Astrocyte (in vitro differentiated cells and primary cell): ENCODE measurements at regions not wholly inside any gene's neighbourhood (a gene's known extent, or its start where the extent isn't known, plus 50 kb on each side); places are given as distances from the start of the nearest gene placed in this dataset.

ENCODE experiments used
- DNase-seq: peaks from one replicate; pipeline ENCODE4 v3.0.0-alpha.2; 2010; ENCODE audit warnings: low read depth
- FAIRE-seq: peaks from 2 replicates; lab custom pipeline; 2011; peaks lifted over from hg19 to GRCh38; lab: Jason Lieb, UNC
- H2AFZ ChIP-seq: 2 replicates; pipeline ENCODE4 v1.6.0; 2012; ENCODE audit warnings: low read depth, low read length, inconsistent platforms
- H3K27ac ChIP-seq: 2 replicates; pipeline ENCODE4 v1.5.1; 2011; ENCODE audit warnings: low read depth, low read length, inconsistent platforms
- H3K27me3 ChIP-seq: 2 replicates; pipeline ENCODE4 v1.6.0; 2011; ENCODE audit warnings: low read length, inconsistent platforms; ENCODE audit not compliant: insufficient read depth
- H3K36me3 ChIP-seq: 2 replicates; pipeline ENCODE4 v1.5.1; 2011; ENCODE audit warnings: low read length, inconsistent platforms; ENCODE audit not compliant: insufficient read depth
- H3K4me1 ChIP-seq: 2 replicates; pipeline ENCODE4 v1.5.1; 2011; ENCODE audit warnings: low read length, inconsistent platforms; ENCODE audit not compliant: insufficient read depth
- H3K4me2 ChIP-seq: 2 replicates; pipeline ENCODE4 v1.6.0; 2012; ENCODE audit warnings: low read length, inconsistent platforms
- H3K4me3 ChIP-seq: 2 replicates; pipeline ENCODE4 v1.5.1; 2011; ENCODE audit warnings: low read depth, mild to moderate bottlenecking, low read length, inconsistent platforms; ENCODE audit not compliant: insufficient read depth
- H3K79me2 ChIP-seq: 2 replicates; pipeline ENCODE4 v1.6.0; 2012; ENCODE audit warnings: mild to moderate bottlenecking, low read length, inconsistent platforms; ENCODE audit not compliant: insufficient read depth
- H3K9ac ChIP-seq: 2 replicates; pipeline ENCODE4 v1.6.0; 2012; ENCODE audit warnings: mild to moderate bottlenecking, low read length, inconsistent platforms
- H3K9me3 ChIP-seq: 2 replicates; pipeline ENCODE4 v1.5.1; 2012; ENCODE audit warnings: low read depth, mild to moderate bottlenecking, low read length, inconsistent platforms; ENCODE audit not compliant: insufficient read depth
- H4K20me1 ChIP-seq: 2 replicates; pipeline ENCODE4 v1.6.0; 2012; ENCODE audit warnings: low read length, inconsistent platforms; ENCODE audit not compliant: insufficient read depth
- H3K27ac Mint-ChIP-seq: one replicate; pipeline ENCODE4 v1.8.0; 2021; ENCODE audit warnings: mild to moderate bottlenecking, mixed read lengths; ENCODE audit not compliant: unreplicated experiment
- H3K27me3 Mint-ChIP-seq: one replicate; pipeline ENCODE4 v1.8.0; 2021; ENCODE audit warnings: low read depth, mixed read lengths; ENCODE audit not compliant: unreplicated experiment
- H3K36me3 Mint-ChIP-seq: one replicate; pipeline ENCODE4 v1.8.0; 2021; ENCODE audit warnings: low read depth, mixed read lengths; ENCODE audit not compliant: unreplicated experiment
- H3K4me1 Mint-ChIP-seq: one replicate; pipeline ENCODE4 v1.8.0; 2021; ENCODE audit warnings: low read depth, mixed read lengths; ENCODE audit not compliant: unreplicated experiment
- H3K4me3 Mint-ChIP-seq: one replicate; pipeline ENCODE4 v1.8.0; 2021; ENCODE audit warnings: mild to moderate bottlenecking, moderate library complexity, mixed read lengths; ENCODE audit not compliant: unreplicated experiment
- H3K9me3 Mint-ChIP-seq: one replicate; pipeline ENCODE4 v1.8.0; 2021; ENCODE audit warnings: mild to moderate bottlenecking, mixed read lengths; ENCODE audit not compliant: unreplicated experiment
- EZH2 ChIP-seq: IDR thresholded peaks from 2 replicates; pipeline ENCODE4 v1.6.1; 2012; ENCODE audit warnings: mild to moderate bottlenecking, low read length, inconsistent platforms; ENCODE audit not compliant: insufficient read depth
- TF ChIP-seq, protein P1 (sequence below): IDR thresholded peaks from 2 replicates; pipeline ENCODE4 v1.5.1; 2011; ENCODE audit warnings: low read depth, mild to moderate bottlenecking, inconsistent platforms, low read length, moderate library complexity; ENCODE audit not compliant: insufficient read depth

DNA sequence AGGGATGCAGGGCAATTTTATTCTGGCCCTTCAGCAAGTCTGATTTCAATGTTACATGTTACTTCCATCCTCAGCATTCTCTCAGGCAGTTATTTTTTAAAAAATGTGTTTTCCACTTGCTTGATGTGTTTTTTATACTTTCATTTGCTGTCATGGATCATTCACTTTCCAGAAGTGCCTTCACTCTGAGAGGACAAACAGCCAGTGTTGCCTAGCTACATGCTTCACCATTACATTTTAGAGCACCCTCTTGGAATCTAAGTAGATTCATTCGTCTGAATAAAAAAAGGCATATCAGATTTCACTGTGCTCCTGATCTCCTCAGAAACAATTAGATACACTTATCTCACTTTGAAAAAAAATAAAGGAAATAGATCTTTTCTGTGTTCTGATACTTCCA is 93.6 kb upstream of the POU1F1 start:
- no peak overlapping the region for H3K4me3 Mint-ChIP-seq
- Histone ChIP-seq H3K27me3 (no peaks in the 10 kb centered on the region), H2AFZ (no peak overlapping the region), H4K20me1 (no peaks in the 10 kb centered on the region), H3K27ac (no peak overlapping the region), H3K9ac (no peak overlapping the region), H3K9me3 (no peaks in the 10 kb centered on the region), H3K4me2 (no peak overlapping the region), H3K4me1 (no peaks in the 10 kb centered on the region), H3K79me2 (no peaks in the 10 kb centered on the region), H3K4me3 (no peak overlapping the region), H3K36me3 (no peaks in the 10 kb centered on the region)
- H3K27me3 Mint-ChIP-seq = no peaks in the 10 kb centered on the region
- H3K36me3 Mint-ChIP-seq = no peaks in the 10 kb centered on the region
- no peaks in the 10 kb centered on the region for H3K4me1 Mint-ChIP-seq
- no peak overlapping the region for H3K27ac Mint-ChIP-seq
- DNase-seq (peak; percentile 3), FAIRE-seq (no peak)
- TF ChIP-seq, protein P1, sequence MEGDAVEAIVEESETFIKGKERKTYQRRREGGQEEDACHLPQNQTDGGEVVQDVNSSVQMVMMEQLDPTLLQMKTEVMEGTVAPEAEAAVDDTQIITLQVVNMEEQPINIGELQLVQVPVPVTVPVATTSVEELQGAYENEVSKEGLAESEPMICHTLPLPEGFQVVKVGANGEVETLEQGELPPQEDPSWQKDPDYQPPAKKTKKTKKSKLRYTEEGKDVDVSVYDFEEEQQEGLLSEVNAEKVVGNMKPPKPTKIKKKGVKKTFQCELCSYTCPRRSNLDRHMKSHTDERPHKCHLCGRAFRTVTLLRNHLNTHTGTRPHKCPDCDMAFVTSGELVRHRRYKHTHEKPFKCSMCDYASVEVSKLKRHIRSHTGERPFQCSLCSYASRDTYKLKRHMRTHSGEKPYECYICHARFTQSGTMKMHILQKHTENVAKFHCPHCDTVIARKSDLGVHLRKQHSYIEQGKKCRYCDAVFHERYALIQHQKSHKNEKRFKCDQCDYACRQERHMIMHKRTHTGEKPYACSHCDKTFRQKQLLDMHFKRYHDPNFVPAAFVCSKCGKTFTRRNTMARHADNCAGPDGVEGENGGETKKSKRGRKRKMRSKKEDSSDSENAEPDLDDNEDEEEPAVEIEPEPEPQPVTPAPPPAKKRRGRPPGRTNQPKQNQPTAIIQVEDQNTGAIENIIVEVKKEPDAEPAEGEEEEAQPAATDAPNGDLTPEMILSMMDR = no peak
- no peak for TF ChIP-seq EZH2
- H3K9me3 Mint-ChIP-seq = peaks cover 3% of the 10 kb centered on the region

DNA sequence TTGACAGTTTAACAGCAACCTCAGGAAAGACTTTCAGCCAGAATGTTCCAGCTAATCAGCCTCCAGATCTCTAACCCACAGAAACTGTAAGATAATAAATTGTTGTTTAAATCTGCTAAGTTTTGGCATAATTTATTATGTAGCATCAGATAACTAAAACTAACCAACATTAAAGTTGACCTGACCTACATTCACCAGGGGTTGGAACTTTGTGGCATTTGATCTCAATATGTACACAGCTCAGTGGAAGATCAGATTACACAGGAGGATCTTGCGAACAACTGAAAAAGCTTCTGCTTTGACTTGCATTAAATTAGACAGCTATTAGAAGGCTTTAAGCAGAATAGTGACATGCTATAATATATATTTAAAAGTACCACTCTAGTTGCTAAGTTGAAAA is 91.4 kb upstream of the POU1F1 start:
- Mint-ChIP-seq H3K4me1 (no peaks in the 10 kb centered on the region), H3K36me3 (no peaks in the 10 kb centered on the region), H3K27me3 (no peaks in the 10 kb centered on the region), H3K9me3 (no peaks in the 10 kb centered on the region), H3K27ac (no peak overlapping the region), H3K4me3 (no peak overlapping the region)
- H3K9ac ChIP-seq = no peak overlapping the region
- H3K79me2 ChIP-seq = no peaks in the 10 kb centered on the region
- H3K4me3 ChIP-seq = no peak overlapping the region
- H2AFZ ChIP-seq = no peak overlapping the region
- no peaks in the 10 kb centered on the region for H3K36me3 ChIP-seq
- no peaks in the 10 kb centered on the region for H4K20me1 ChIP-seq
- H3K4me1 ChIP-seq = no peaks in the 10 kb centered on the region
- FAIRE-seq (peak; percentile 5), DNase-seq (peak; percentile 6)
- no peaks in the 10 kb centered on the region for H3K9me3 ChIP-seq
- no peak for TF ChIP-seq EZH2
- TF ChIP-seq, protein P1 = no peak
- no peaks in the 10 kb centered on the region for H3K27me3 ChIP-seq
- no peak overlapping the region for H3K27ac ChIP-seq
- no peak overlapping the region for H3K4me2 ChIP-seq

DNA sequence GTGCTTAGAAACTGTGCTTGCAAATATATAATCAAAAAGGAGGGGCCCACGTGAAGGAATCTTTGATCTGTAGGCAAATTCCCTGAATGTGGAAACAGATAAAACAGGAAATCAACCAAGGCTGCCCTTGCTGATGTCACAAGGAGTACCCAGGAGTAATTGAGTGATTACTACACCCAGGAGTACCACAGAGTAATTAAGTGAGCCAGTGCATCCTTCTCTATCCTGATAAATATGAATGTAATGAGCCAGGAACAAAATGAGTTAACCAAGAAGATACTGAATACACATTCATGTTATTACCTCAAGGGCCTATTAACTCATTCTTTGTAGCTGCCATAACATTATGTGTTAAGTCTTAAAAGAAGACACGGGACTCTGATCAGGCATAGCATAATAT is 87.3 kb upstream of the POU1F1 start:
- no peak overlapping the region for H3K4me3 ChIP-seq
- no peaks in the 10 kb centered on the region for H3K27me3 ChIP-seq
- no peak overlapping the region for H3K27ac ChIP-seq
- no peaks in the 10 kb centered on the region for H3K9me3 ChIP-seq
- no peaks in the 10 kb centered on the region for H3K9me3 Mint-ChIP-seq
- H4K20me1 ChIP-seq = no peaks in the 10 kb centered on the region
- H3K27ac Mint-ChIP-seq = no peak overlapping the region
- H3K4me2 ChIP-seq = no peak overlapping the region
- H3K4me1 ChIP-seq = no peaks in the 10 kb centered on the region
- FAIRE-seq (no peak), DNase-seq (no peak)
- TF ChIP-seq, protein P1 = no peak
- TF ChIP-seq EZH2 = no peak
- H3K9ac ChIP-seq = no peak overlapping the region
- no peaks in the 10 kb centered on the region for H3K79me2 ChIP-seq
- H3K36me3 Mint-ChIP-seq = no peaks in the 10 kb centered on the region
- no peak overlapping the region for H3K4me3 Mint-ChIP-seq
- H2AFZ ChIP-seq = no peak overlapping the region
- no peaks in the 10 kb centered on the region for H3K4me1 Mint-ChIP-seq
- H3K36me3 ChIP-seq = no peaks in the 10 kb centered on the region
- no peaks in the 10 kb centered on the region for H3K27me3 Mint-ChIP-seq
